Astrocyte of the cerebellum (primary cell): ENCODE measurements at regions not wholly inside any gene's neighbourhood (a gene's known extent, or its start where the extent isn't known, plus 50 kb on each side); places are given as distances from the start of the nearest gene placed in this dataset.

Source experiments
- DNase-seq: peaks from one replicate; pipeline ENCODE4 v3.0.0-alpha.2; 2011; ENCODE audit warnings: low read depth
- H3K4me3 ChIP-seq: 2 replicates; pipeline ENCODE4 v1.5.1; 2011; ENCODE audit warnings: mild to moderate bottlenecking, low read depth, low read length, moderate library complexity
- CTCF ChIP-seq: IDR thresholded peaks from 2 replicates; pipeline ENCODE4 v1.5.1; 2012; ENCODE audit warnings: low read length, low read depth, moderate library complexity, mild to moderate bottlenecking; ENCODE audit errors: missing control alignments
- in situ Hi-C: cut with HindIII; loops from 2 replicates; pipeline ENCODE4 v1.10.0; 2017; ENCODE audit warnings: low sequenced_read_pairs

- no peak for TF ChIP-seq CTCF
- in situ Hi-C loops: no loop called here
These were observed 1886.0 kb upstream of the CDH6 start for GRCh38 chr5:29307478-29307877.

GRCh38 chr5:29304545-29304944 lies 1888.9 kb upstream of the CDH6 start:
- no peak overlapping the region for H3K4me3 ChIP-seq
- TF ChIP-seq CTCF: no peak
- DNase-seq: no peak
- in situ Hi-C loops: no loop called here

More at GRCh38 chr5:29307478-29307877, 1886.0 kb upstream of the CDH6 start:
- H3K4me3 ChIP-seq: no peak overlapping the region
- DNase-seq: no peak

- no peak overlapping the region for H3K4me3 ChIP-seq
- TF ChIP-seq CTCF: no peak
- in situ Hi-C loops: no loop called here
- DNase-seq: no peak
These were observed 1896.9 kb upstream of the CDH6 start for GRCh38 chr5:29296548-29296947.

GRCh38 chr5:29277642-29278041 lies 1915.8 kb upstream of the CDH6 start:
- in situ Hi-C loops: no loop called here
- H3K4me3 ChIP-seq: no peak overlapping the region
- DNase-seq: no peak
- TF ChIP-seq CTCF: no peak

- TF ChIP-seq CTCF: no peak
- in situ Hi-C loops: no loop called here
- DNase-seq: no peak
- H3K4me3 ChIP-seq: no peak overlapping the region
These were observed 1917.1 kb upstream of the CDH6 start for GRCh38 chr5:29276371-29276770.

GRCh38 chr5:29263915-29264351 lies 1929.6 kb upstream of the CDH6 start:
- no peak for DNase-seq
- no peak for TF ChIP-seq CTCF
- H3K4me3 ChIP-seq: no peak overlapping the region
- in situ Hi-C loops: no loop called here
